ENCODE measurements at regions not wholly inside any gene's neighbourhood (a gene's known extent, or its start where the extent isn't known, plus 50 kb on each side); places are given as distances from the start of the nearest gene placed in this dataset.

- TF ChIP-seq, protein P1, sequence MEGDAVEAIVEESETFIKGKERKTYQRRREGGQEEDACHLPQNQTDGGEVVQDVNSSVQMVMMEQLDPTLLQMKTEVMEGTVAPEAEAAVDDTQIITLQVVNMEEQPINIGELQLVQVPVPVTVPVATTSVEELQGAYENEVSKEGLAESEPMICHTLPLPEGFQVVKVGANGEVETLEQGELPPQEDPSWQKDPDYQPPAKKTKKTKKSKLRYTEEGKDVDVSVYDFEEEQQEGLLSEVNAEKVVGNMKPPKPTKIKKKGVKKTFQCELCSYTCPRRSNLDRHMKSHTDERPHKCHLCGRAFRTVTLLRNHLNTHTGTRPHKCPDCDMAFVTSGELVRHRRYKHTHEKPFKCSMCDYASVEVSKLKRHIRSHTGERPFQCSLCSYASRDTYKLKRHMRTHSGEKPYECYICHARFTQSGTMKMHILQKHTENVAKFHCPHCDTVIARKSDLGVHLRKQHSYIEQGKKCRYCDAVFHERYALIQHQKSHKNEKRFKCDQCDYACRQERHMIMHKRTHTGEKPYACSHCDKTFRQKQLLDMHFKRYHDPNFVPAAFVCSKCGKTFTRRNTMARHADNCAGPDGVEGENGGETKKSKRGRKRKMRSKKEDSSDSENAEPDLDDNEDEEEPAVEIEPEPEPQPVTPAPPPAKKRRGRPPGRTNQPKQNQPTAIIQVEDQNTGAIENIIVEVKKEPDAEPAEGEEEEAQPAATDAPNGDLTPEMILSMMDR (conservative IDR thresholded peaks at IDR 0.05; ENCODE audit: low read depth, low read length), result no peak
- TF ChIP-seq EZH2 (IDR thresholded peaks at IDR 0.05; ENCODE audit: borderline replicate concordance, low read depth, low read length, poor library complexity, severe bottlenecking), result no peak
These were observed 619.3 kb downstream of the SI start for GRCh38 chr3:164458986-164459385.

All from A673 (cell line).